DMS53 treated with DMSO at 0.1 percent for 48 hours (cell line): ENCODE measurements at regions not wholly inside any gene's neighbourhood (a gene's known extent, or its start where the extent isn't known, plus 50 kb on each side); places are given as distances from the start of the nearest gene placed in this dataset.

Source experiments
- DNase-seq: peaks from one replicate; lab custom pipeline; 2025; ENCODE audit not compliant: unreplicated experiment; lab: John Stamatoyannopoulos, UW

- no peak for DNase-seq
These were observed 200.1 kb upstream of the KBTBD8 start for GRCh38 chr3:66797889-66798560.

DNA sequence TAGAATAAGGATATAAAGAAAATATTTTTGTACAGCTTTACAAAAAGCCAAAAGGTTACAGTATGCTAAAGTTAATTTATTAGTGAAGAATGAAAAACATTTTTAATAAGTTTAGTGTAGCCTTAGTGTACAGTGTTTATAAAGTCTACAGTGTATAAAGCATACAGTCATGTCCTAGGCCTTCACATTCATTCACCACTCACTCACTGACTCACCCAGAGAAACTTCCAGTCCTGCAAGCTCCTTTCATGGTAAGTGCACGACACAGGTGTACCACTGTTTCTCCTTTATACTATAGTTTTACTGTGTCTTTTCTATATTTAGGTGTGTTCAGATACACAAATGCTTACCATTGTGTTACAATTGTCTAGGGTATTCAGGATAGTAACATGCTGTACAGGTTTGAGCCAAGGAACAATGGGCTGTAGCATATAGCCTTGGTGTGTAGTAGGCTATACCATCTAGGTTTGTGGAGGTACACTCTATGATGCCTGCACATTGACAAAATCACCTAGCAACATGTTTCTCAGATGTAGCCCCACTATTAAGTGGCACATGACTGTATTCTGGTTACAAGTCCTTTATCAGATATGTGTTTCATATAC is 197.1 kb upstream of the KBTBD8 start:
- DNase-seq = no peak

DNA sequence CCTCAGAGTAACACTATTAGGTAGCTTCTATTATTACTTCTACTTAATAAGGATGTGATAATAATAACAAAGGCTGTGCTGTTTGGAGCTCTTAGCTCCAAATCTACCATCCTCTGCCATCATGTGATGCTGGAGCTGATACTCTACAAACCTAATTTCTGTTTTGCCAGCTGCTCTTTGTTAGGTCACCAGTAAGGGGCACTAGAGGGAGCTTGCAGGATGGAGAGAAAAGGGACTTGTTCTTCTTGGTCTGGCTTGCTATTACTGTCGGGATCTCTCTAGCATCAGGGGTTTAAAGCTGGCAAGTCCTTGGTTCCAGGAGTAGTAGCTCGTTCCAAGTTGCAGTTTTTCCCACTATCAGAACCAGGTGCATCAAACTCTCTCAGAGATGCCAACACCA is 194.9 kb upstream of the KBTBD8 start:
- DNase-seq = no peak

GRCh38 chr3:66803721-66804695 is 194.1 kb upstream of the KBTBD8 start:
- DNase-seq = no peak

- DNase-seq = no peak
These were observed 189.1 kb upstream of the KBTBD8 start for GRCh38 chr3:66808891-66809594.

- DNase-seq = no peak
These were observed 188.5 kb upstream of the KBTBD8 start for GRCh38 chr3:66809595-66809958.

GRCh38 chr3:66812136-66812535 is 186.0 kb upstream of the KBTBD8 start:
- DNase-seq = no peak

DNA sequence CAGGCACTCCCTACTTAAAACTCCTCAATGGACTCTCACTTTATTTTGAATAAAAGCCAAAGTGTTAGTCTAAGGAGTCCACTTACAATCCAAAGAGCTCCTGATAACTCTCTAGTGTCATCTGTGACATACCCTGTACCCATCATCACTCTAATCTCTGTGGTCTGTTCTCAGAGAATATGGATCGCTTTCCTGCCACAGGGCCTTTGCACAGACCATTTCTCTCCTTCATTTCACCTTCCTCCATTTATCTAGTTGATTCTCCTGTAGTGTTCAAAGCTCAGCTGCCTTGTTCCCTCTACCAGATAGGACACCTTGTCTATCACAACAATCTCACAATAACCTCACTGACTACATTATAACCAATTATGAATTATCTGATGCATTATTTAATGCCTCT is 185.4 kb upstream of the KBTBD8 start:
- no peak for DNase-seq

- DNase-seq = no peak
These were observed 181.9 kb upstream of the KBTBD8 start for GRCh38 chr3:66816090-66816761.

DNA sequence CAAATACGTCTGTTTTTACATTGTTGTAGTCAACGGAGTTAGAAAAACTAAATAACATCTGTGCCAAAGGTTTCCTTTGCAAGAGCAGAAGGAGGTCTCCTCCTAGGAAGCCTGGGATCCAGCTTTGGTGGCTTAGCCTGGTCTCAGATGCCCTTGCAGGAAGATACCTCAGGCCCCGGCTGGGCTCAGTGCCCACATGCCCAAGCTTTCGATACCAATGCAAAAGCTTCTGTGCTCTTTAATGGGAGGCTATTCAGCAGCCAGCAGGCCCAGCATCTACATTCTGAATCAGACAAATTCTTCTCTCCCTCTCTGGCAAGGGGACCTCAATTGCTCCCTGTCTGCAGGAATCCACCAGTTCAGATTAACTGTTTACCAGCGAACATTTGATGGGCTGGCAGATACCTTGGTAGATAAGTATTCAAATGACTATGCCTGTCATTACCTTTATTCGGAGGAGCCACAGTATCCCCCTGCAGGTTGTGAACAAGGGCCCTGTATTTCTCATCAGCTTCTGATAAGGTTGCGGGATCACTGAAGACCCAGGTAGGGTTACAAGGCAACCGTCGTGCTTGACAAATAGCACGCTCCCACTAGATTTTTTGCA is 180.1 kb upstream of the KBTBD8 start:
- no peak for DNase-seq

- DNase-seq = no peak
These were observed 178.1 kb upstream of the KBTBD8 start for GRCh38 chr3:66819993-66820501.

DNA sequence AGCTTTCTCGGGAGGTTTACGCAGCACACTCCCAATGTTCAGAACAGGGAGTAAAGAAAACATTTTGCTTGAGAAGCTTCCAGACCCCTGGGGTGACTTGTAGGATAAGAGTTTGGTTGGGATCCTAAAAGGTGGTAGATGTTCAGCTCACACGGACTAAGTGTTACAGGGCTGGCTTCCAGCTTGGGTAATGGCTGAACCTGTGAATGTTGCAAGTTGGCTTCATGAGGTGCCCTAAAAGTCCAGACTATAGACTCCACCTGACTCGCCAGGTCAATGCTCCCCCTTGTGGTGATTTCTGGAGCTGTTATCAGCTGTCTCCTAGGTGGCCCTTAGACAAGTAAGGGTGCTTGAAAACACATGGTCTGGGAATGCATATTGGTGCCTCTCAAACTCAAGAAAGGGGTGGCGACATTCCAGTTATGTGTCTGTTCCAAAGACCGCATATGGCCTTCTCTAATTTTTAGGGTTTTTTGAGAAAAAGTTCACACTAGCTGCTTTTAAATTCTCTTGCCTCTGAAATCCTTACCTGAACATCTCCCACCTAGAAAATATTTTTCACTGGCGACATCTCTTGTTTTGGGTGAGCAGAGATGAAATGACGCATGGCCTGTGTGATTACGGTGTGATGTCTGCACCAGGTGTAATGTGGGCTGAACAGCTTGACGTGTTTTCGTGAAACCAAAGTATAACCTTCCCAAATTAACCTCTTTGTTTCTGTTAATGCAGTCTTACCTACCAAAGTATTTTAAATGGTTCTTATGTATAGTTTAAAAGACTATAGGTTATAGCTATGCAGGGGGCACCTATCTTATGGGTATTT is 175.7 kb upstream of the KBTBD8 start:
- DNase-seq = no peak

- DNase-seq = no peak
These were observed 175.1 kb upstream of the KBTBD8 start for GRCh38 chr3:66823009-66823397.

DNA sequence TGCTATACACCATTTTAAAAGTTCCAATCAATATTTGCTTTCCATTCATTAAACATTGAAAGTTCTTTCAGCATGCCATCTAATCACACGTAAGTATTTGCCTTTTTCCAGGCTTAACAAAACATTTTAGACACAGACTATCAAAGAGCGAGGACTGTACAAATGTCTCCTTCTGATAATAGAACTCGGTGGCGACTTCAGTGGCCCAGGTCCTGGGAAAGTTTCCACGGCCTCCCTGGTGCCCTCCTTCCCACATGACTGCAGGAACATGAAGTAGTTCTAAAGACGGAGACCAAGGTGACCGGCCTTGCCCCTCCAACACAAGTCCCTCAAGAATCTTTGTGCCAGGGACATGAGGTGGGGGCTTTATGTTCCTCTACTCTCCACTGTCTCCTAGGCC is 174.6 kb upstream of the KBTBD8 start:
- no peak for DNase-seq

- no peak for DNase-seq
These were observed 172.7 kb upstream of the KBTBD8 start for GRCh38 chr3:66825375-66825774.

GRCh38 chr3:66827726-66828125 is 170.4 kb upstream of the KBTBD8 start:
- no peak for DNase-seq

GRCh38 chr3:66828303-66828702 is 169.8 kb upstream of the KBTBD8 start:
- no peak for DNase-seq

GRCh38 chr3:66830301-66830700 is 167.8 kb upstream of the KBTBD8 start:
- no peak for DNase-seq

- DNase-seq = no peak
These were observed 166.2 kb upstream of the KBTBD8 start for GRCh38 chr3:66831931-66832330.
